T-cell (primary cell): ENCODE measurements at regions not wholly inside any gene's neighbourhood (a gene's known extent, or its start where the extent isn't known, plus 50 kb on each side); places are given as distances from the start of the nearest gene placed in this dataset.

Experiments used
- ATAC-seq, 4 experiments: fragments of 200-7000 bp in 3 of 4; fragments of 150-1000 bp in 1 of 4; cut with Tn5 transposase; replicated peaks in 1 of 4; 1 replicate in 3 of 4; 2 replicates in 1 of 4; pipeline ENCODE4 v1.10.0; 2021; ENCODE audit warnings: moderate library complexity in 3 of 4, mild to moderate bottlenecking in 2 of 4, moderate number of reproducible peaks in 1 of 4
- CTCF ChIA-PET, 2 donors: fragments of 300-600 bp; sonication (Branson Sonifier 250); formaldehyde crosslinking; loops; one replicate each; lab custom pipeline; 2022; ENCODE audit warnings: antibody characterized with exemption in 2 of 2; lab: Charles Lee
- POLR2A ChIA-PET, 2 donors: fragments of 300-600 bp; sonication (Branson Sonifier 250); formaldehyde crosslinking; loops; one replicate each; lab custom pipeline; 2022; ENCODE audit warnings: antibody characterized with exemption in 2 of 2; lab: Charles Lee
- DNase-seq, 35 experiments: peaks; one replicate each; pipeline versions ENCODE4 v3.0.0 to v3.0.0-alpha.2; 2013 to 2023
- H3K27ac ChIP-seq: one replicate; pipeline ENCODE4 v1.5.1; 2013; ENCODE audit warnings: low read length
- H3K27me3 ChIP-seq, 2 experiments: replicated peaks in 1 of 2; 1 replicate in 1 of 2; 2 replicates in 1 of 2; pipeline versions ENCODE4 v1.6.1 to v1.7.0; 2013; ENCODE audit warnings: low read length in 1 of 2, mixed read lengths in 1 of 2; ENCODE audit not compliant: control insufficient read depth in 2 of 2, insufficient read depth in 2 of 2; ENCODE audit errors: extremely low read depth in 1 of 2
- H3K36me3 ChIP-seq, 2 donors: 1 replicate in 1 of 2; 2 replicates in 1 of 2; pipeline versions ENCODE4 v1.6.1 to v1.7.0; 2013; ENCODE audit warnings: low read length in 1 of 2; ENCODE audit not compliant: control insufficient read depth in 2 of 2, insufficient read depth in 1 of 2; ENCODE audit errors: extremely low read depth in 1 of 2
- H3K4me1 ChIP-seq, 2 experiments: 1 replicate in 1 of 2; 2 replicates in 1 of 2; pipeline versions ENCODE4 v1.6.1 to v1.7.0; 2013; ENCODE audit warnings: low read length in 2 of 2, mixed read lengths in 1 of 2; ENCODE audit not compliant: insufficient read depth in 2 of 2, control insufficient read depth in 1 of 2; ENCODE audit errors: extremely low read depth in 1 of 2
- H3K4me3 ChIP-seq, 2 donors: 1 replicate in 1 of 2; 2 replicates in 1 of 2; pipeline versions ENCODE4 v1.5.1 to v1.7.0; 2013; ENCODE audit warnings: mild to moderate bottlenecking in 2 of 2, low read length in 1 of 2, moderate library complexity in 1 of 2; ENCODE audit not compliant: control insufficient read depth in 1 of 2; ENCODE audit errors: extremely low read depth in 1 of 2
- H3K9me3 ChIP-seq: 2 replicates; pipeline ENCODE4 v1.7.0; 2013
- H3K27ac Mint-ChIP-seq, 2 donors: one replicate each; pipeline ENCODE4 v1.8.0; 2020 to 2021; ENCODE audit warnings: mild to moderate bottlenecking in 2 of 2, mixed read lengths in 2 of 2
- H3K27me3 Mint-ChIP-seq, 2 donors: one replicate each; pipeline ENCODE4 v1.8.0; 2021 to 2022; ENCODE audit warnings: mixed read lengths in 2 of 2
- H3K36me3 Mint-ChIP-seq: one replicate; pipeline ENCODE4 v1.8.0; 2021; ENCODE audit warnings: mixed read lengths
- H3K4me1 Mint-ChIP-seq, 3 donors: one replicate each; pipeline ENCODE4 v1.8.0; 2020 to 2022; ENCODE audit warnings: mixed read lengths in 3 of 3, mild to moderate bottlenecking in 1 of 3
- H3K4me3 Mint-ChIP-seq, 3 donors: one replicate each; pipeline ENCODE4 v1.8.0; 2020 to 2022; ENCODE audit warnings: mild to moderate bottlenecking in 3 of 3, mixed read lengths in 3 of 3, moderate library complexity in 3 of 3
- H3K9me3 Mint-ChIP-seq, 3 donors: one replicate each; pipeline ENCODE4 v1.8.0; 2020 to 2022; ENCODE audit warnings: mixed read lengths in 3 of 3
- WGBS: methylation state at CpG from one replicate; pipeline ENCODE4 v1.1.5; 2013; ENCODE audit warnings: missing lambda C conversion rate; ENCODE audit not compliant: insufficient coverage; 5-methylcytosine and 5-hydroxymethylcytosine counted together

- DNase-seq (no peak), ATAC-seq (no peak)
- CTCF ChIA-PET = no interaction called here
- Histone ChIP-seq H3K27ac (no peak overlapping the region), H3K27me3 (peaks cover 0 to 4% of the 10 kb centered on the region in 2 experiments), H3K4me1 (no peaks in the 10 kb centered on the region), H3K36me3 (no peaks in the 10 kb centered on the region), H3K4me3 (no peak overlapping the region), H3K9me3 (no peaks in the 10 kb centered on the region)
- 100% methylated on average over 1 of the region's 2 CpGs for WGBS
- H3K27ac Mint-ChIP-seq = no peak overlapping the region
- POLR2A ChIA-PET = no interaction called here
- peaks cover 0 to 8% (median 0%) of the 10 kb centered on the region in 3 donors for H3K9me3 Mint-ChIP-seq
- H3K27me3 Mint-ChIP-seq = peaks cover 2 to 8% of the 10 kb centered on the region in 2 donors
- H3K4me3 Mint-ChIP-seq = no peak overlapping the region
- no peaks in the 10 kb centered on the region for H3K4me1 Mint-ChIP-seq
- no peaks in the 10 kb centered on the region for H3K36me3 Mint-ChIP-seq
These were observed 100.6 kb downstream of the BAMBI start for GRCh38 chr10:28777911-28778310.

- H3K4me1 Mint-ChIP-seq = no peaks in the 10 kb centered on the region
- H3K9me3 ChIP-seq = no peaks in the 10 kb centered on the region
- ChIA-PET POLR2A (no interaction called here), CTCF (no interaction called here)
- no peak overlapping the region for H3K27ac Mint-ChIP-seq
- no peaks in the 10 kb centered on the region for H3K4me1 ChIP-seq
- no peaks in the 10 kb centered on the region for H3K36me3 ChIP-seq
- H3K27me3 Mint-ChIP-seq = peaks cover 2 to 4% of the 10 kb centered on the region in 2 donors
- ATAC-seq (no peak), DNase-seq (no peak)
- H3K4me3 ChIP-seq = no peak overlapping the region
- H3K4me3 Mint-ChIP-seq = no peak overlapping the region
- no peaks in the 10 kb centered on the region for H3K36me3 Mint-ChIP-seq
- H3K27me3 ChIP-seq = peaks cover 0 to 4% of the 10 kb centered on the region in 2 experiments
- WGBS = no CpG with 5 or more reads among the region's 2 CpGs
- H3K9me3 Mint-ChIP-seq = peaks cover 0 to 8% (median 0%) of the 10 kb centered on the region in 3 donors
- no peak overlapping the region for H3K27ac ChIP-seq
These were observed 101.2 kb downstream of the BAMBI start for GRCh38 chr10:28778524-28778923.

GRCh38 chr10:28781296-28781695, 104.0 kb downstream of the BAMBI start:
- Mint-ChIP-seq H3K4me3 (no peak overlapping the region), H3K27ac (no peak overlapping the region), H3K27me3 (peaks cover 4 to 6% of the 10 kb centered on the region in 2 donors)

GRCh38 chr10:28783087-28783486, 105.8 kb downstream of the BAMBI start:
- no peaks in the 10 kb centered on the region for H3K36me3 Mint-ChIP-seq

More at GRCh38 chr10:28781296-28781695, 104.0 kb downstream of the BAMBI start:
- POLR2A ChIA-PET = no interaction called here
- no peak for DNase-seq
- no peak for ATAC-seq
- Mint-ChIP-seq H3K4me1 (no peaks in the 10 kb centered on the region), H3K9me3 (no peaks in the 10 kb centered on the region), H3K36me3 (no peaks in the 10 kb centered on the region)
- Histone ChIP-seq H3K4me3 (no peak overlapping the region), H3K4me1 (no peaks in the 10 kb centered on the region), H3K27me3 (peaks cover 0 to 4% of the 10 kb centered on the region in 2 experiments), H3K27ac (no peak overlapping the region), H3K9me3 (no peaks in the 10 kb centered on the region), H3K36me3 (no peaks in the 10 kb centered on the region)
- CTCF ChIA-PET = no interaction called here
- WGBS = no CpG with 5 or more reads among the region's 5 CpGs

GRCh38 chr10:28785018-28785417, 107.7 kb downstream of the BAMBI start:
- ChIA-PET POLR2A (no interaction called here), CTCF (interaction anchor here in 1 of 2 donors (0.7 kb wide), 1 partner anchor 930 kb away, joined by 3 read pairs; no protein-coding TSS in a partner anchor)
- H3K27ac Mint-ChIP-seq = no peak overlapping the region
- H3K4me3 Mint-ChIP-seq = no peak overlapping the region
- no peaks in the 10 kb centered on the region for H3K36me3 ChIP-seq
- no peak overlapping the region for H3K27ac ChIP-seq
- DNase-seq (no peak), ATAC-seq (no peak)
- no peaks in the 10 kb centered on the region for H3K36me3 Mint-ChIP-seq
- peaks cover 0 to under 1% of the 10 kb centered on the region in 2 experiments for H3K27me3 ChIP-seq
- no peak overlapping the region for H3K4me3 ChIP-seq
- peaks cover 11 to 17% of the 10 kb centered on the region in 2 donors for H3K27me3 Mint-ChIP-seq
- no peaks in the 10 kb centered on the region for H3K4me1 ChIP-seq
- H3K9me3 Mint-ChIP-seq = no peaks in the 10 kb centered on the region
- WGBS = 100% methylated on average over 1 of the region's 5 CpGs
- H3K9me3 ChIP-seq = no peaks in the 10 kb centered on the region
- no peaks in the 10 kb centered on the region for H3K4me1 Mint-ChIP-seq

More at GRCh38 chr10:28783087-28783486, 105.8 kb downstream of the BAMBI start:
- H3K9me3 ChIP-seq = no peaks in the 10 kb centered on the region
- H3K27ac ChIP-seq = no peak overlapping the region
- Mint-ChIP-seq H3K4me1 (no peaks in the 10 kb centered on the region), H3K27ac (no peak overlapping the region), H3K4me3 (no peak overlapping the region), H3K9me3 (no peaks in the 10 kb centered on the region), H3K27me3 (peaks cover 4 to 7% of the 10 kb centered on the region in 2 donors)
- ChIA-PET POLR2A (no interaction called here), CTCF (no interaction called here)
- H3K36me3 ChIP-seq = no peaks in the 10 kb centered on the region
- H3K4me1 ChIP-seq = no peaks in the 10 kb centered on the region
- ATAC-seq (no peak), DNase-seq (no peak)
- peaks cover 0 to 4% of the 10 kb centered on the region in 2 experiments for H3K27me3 ChIP-seq
- no peak overlapping the region for H3K4me3 ChIP-seq
- 74% methylated on average over 4 of the region's 5 CpGs for WGBS

GRCh38 chr10:28788252-28788651, 110.9 kb downstream of the BAMBI start:
- ATAC-seq = no peak

DNA sequence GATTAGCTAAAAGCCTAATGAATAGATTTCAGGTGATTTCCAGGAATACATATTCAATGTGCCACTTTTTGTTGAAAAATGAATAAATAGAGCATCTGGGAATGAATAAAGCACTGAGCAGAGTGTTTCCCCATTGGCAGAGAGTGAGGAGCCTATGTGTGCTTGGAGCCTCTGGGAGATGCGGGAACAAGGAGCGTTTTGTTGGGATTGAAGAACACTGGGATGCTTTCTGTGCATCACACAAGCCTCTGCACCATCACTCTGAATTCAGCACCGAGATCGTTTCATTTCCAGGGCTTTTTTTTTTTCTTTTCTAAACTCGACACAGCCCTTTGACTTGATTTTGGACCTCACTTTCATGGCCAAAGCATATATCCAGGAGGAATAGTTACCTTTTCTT, 111.4 kb downstream of the BAMBI start:
- peaks cover 0 to 8% of the 10 kb centered on the region in 2 experiments for H3K27me3 ChIP-seq
- H3K36me3 Mint-ChIP-seq = no peaks in the 10 kb centered on the region
- no peak overlapping the region for H3K4me3 ChIP-seq
- WGBS = 91% methylated on average over 4 of the region's 5 CpGs
- no peak overlapping the region for H3K4me3 Mint-ChIP-seq
- ATAC-seq (no peak), DNase-seq (no peak)
- ChIA-PET CTCF (no interaction called here), POLR2A (no interaction called here)
- H3K4me1 ChIP-seq = no peaks in the 10 kb centered on the region
- no peak overlapping the region for H3K27ac Mint-ChIP-seq
- H3K4me1 Mint-ChIP-seq = no peaks in the 10 kb centered on the region
- no peak overlapping the region for H3K27ac ChIP-seq
- H3K9me3 ChIP-seq = no peaks in the 10 kb centered on the region
- H3K9me3 Mint-ChIP-seq = no peaks in the 10 kb centered on the region
- H3K36me3 ChIP-seq = no peaks in the 10 kb centered on the region
- peaks cover 15 to 18% of the 10 kb centered on the region in 2 donors for H3K27me3 Mint-ChIP-seq

More at GRCh38 chr10:28788252-28788651, 110.9 kb downstream of the BAMBI start:
- Histone ChIP-seq H3K4me3 (no peak overlapping the region), H3K36me3 (no peaks in the 10 kb centered on the region), H3K27me3 (peaks cover 0 to 8% of the 10 kb centered on the region in 2 experiments), H3K4me1 (no peaks in the 10 kb centered on the region), H3K27ac (no peak overlapping the region), H3K9me3 (no peaks in the 10 kb centered on the region)
- no peak for DNase-seq
- H3K4me1 Mint-ChIP-seq = no peaks in the 10 kb centered on the region
- 33% methylated on average over 2 of the region's 2 CpGs for WGBS
- peaks cover 15 to 18% of the 10 kb centered on the region in 2 donors for H3K27me3 Mint-ChIP-seq
- ChIA-PET CTCF (no interaction called here), POLR2A (no interaction called here)
- no peak overlapping the region for H3K4me3 Mint-ChIP-seq
- no peaks in the 10 kb centered on the region for H3K36me3 Mint-ChIP-seq
- no peak overlapping the region for H3K27ac Mint-ChIP-seq
- H3K9me3 Mint-ChIP-seq = no peaks in the 10 kb centered on the region
